Left colon (tissue), 2 donors: ENCODE measurements at regions not wholly inside any gene's neighbourhood (a gene's known extent, or its start where the extent isn't known, plus 50 kb on each side); places are given as distances from the start of the nearest gene placed in this dataset.
"Not testable (repeated sequence)": the region's sequence is repeated elsewhere in the genome, so short reads cannot be mapped to it uniquely, and the experiment has no call there.

Experiments used
- ATAC-seq: fragments of 200-7000 bp; cut with Tn5 transposase; one replicate; pipeline ENCODE4 v1.9.1; 2020; ENCODE audit warnings: mild to moderate bottlenecking, moderate library complexity
- DNase-seq, 2 donors: peaks; one replicate each; pipeline ENCODE4 v3.0.0-alpha.2; 2020
- intact Hi-C, 2 donors: fragments of 100-400 bp; cut with DNase I in 1 of 2; cut with micrococcal nuclease in 1 of 2; formaldehyde crosslinking; loops; one replicate each; pipeline versions ENCODE4 v1.11.2 to v1.14.0; 2022; cut with DNase I, micrococcal nuclease
- donor health status: DM: no; HTN: no; CAD: no.
- donor health status: DM: yes; HTN: yes; CAD: no.

- ATAC-seq (no peak), DNase-seq (no peak)
- intact Hi-C loops = no loop called here
These were observed 362.8 kb upstream of the ARPP21 start for GRCh38 chr3:35276568-35276967.

GRCh38 chr3:35291471-35292236 is 347.7 kb upstream of the ARPP21 start:
- no peak for ATAC-seq
- intact Hi-C loops = no loop called here
- no peak for DNase-seq

- intact Hi-C loops = no loop called here
- ATAC-seq (no peak), DNase-seq (no peak)
These were observed 346.8 kb upstream of the ARPP21 start for GRCh38 chr3:35292568-35292967.

GRCh38 chr3:35295906-35296305 is 343.4 kb upstream of the ARPP21 start:
- no peak for ATAC-seq
- no peak for DNase-seq

GRCh38 chr3:35296533-35296932 is 342.8 kb upstream of the ARPP21 start:
- ATAC-seq = no peak
- intact Hi-C loops = no loop called here
- no peak for DNase-seq

More at GRCh38 chr3:35295906-35296305, 343.4 kb upstream of the ARPP21 start:
- intact Hi-C loops = no loop called here

- intact Hi-C loops, ATAC-seq, DNase-seq: not testable (repeated sequence)
These were observed 342.4 kb upstream of the ARPP21 start for GRCh38 chr3:35296944-35297343.

GRCh38 chr3:35305406-35305805 is 333.9 kb upstream of the ARPP21 start:
- DNase-seq (no peak), ATAC-seq (no peak)
- intact Hi-C loops = no loop called here

- intact Hi-C loops = no loop called here
- ATAC-seq (no peak), DNase-seq (no peak)
These were observed 332.0 kb upstream of the ARPP21 start for GRCh38 chr3:35307296-35307695.

GRCh38 chr3:35316841-35317240 is 322.5 kb upstream of the ARPP21 start:
- DNase-seq, ATAC-seq, intact Hi-C loops: not testable (repeated sequence)

GRCh38 chr3:35320646-35321407 is 318.5 kb upstream of the ARPP21 start:
- no peak for ATAC-seq
- intact Hi-C loops = no loop called here
- no peak for DNase-seq

- intact Hi-C loops = no loop called here
- ATAC-seq = no peak
- DNase-seq = no peak
These were observed 317.3 kb upstream of the ARPP21 start for GRCh38 chr3:35322070-35322469.

GRCh38 chr3:35335703-35336102 is 303.6 kb upstream of the ARPP21 start:
- intact Hi-C loops = no loop called here
- ATAC-seq (no peak), DNase-seq (no peak)

- DNase-seq = no peak
- intact Hi-C loops = no loop called here
- no peak for ATAC-seq
These were observed 302.7 kb upstream of the ARPP21 start for GRCh38 chr3:35336601-35337000.

- ATAC-seq (no peak), DNase-seq (no peak)
- intact Hi-C loops = no loop called here
These were observed 301.1 kb upstream of the ARPP21 start for GRCh38 chr3:35338186-35338585.

GRCh38 chr3:35380196-35380595 is 259.1 kb upstream of the ARPP21 start:
- no peak for ATAC-seq
- DNase-seq = no peak
- intact Hi-C loops = no loop called here

GRCh38 chr3:35383216-35383615 is 256.1 kb upstream of the ARPP21 start:
- ATAC-seq = no peak
- intact Hi-C loops = no loop called here
- DNase-seq = no peak

- DNase-seq (no peak), ATAC-seq (no peak)
- intact Hi-C loops = no loop called here
These were observed 255.4 kb upstream of the ARPP21 start for GRCh38 chr3:35383719-35384555.

- ATAC-seq (no peak), DNase-seq (no peak)
- intact Hi-C loops = no loop called here
These were observed 254.1 kb upstream of the ARPP21 start for GRCh38 chr3:35385271-35385670.

- no peak for DNase-seq
- intact Hi-C loops = no loop called here
- ATAC-seq = no peak
These were observed 249.4 kb upstream of the ARPP21 start for GRCh38 chr3:35389907-35390306.

GRCh38 chr3:35392187-35392586 is 247.1 kb upstream of the ARPP21 start:
- DNase-seq (no peak), ATAC-seq (no peak)
- intact Hi-C loops = no loop called here
